ENCODE measurements at regions not wholly inside any gene's neighbourhood (a gene's known extent, or its start where the extent isn't known, plus 50 kb on each side); places are given as distances from the start of the nearest gene placed in this dataset.

- ATAC-seq (no peak), FAIRE-seq (no peak), DNase-seq (ENCODE audit: extremely low read depth in 1 of 4, low spot score in 3 of 4) (no peak)
- Histone ChIP-seq H2AFZ (ENCODE audit: low read depth, low read length) (no peak overlapping the region), H4K20me1 (replicated peaks; ENCODE audit: control insufficient read depth, insufficient read depth, low read length) (no peaks in the 10 kb centered on the region; the same call in 1 of the 2 replicates), H3K4me2 (ENCODE audit: insufficient read depth, low read length) (no peak overlapping the region), H3K79me2 (ENCODE audit: control insufficient read depth, insufficient read depth, low read length) (no peaks in the 10 kb centered on the region), H3K9me3 (replicated peaks; ENCODE audit: control insufficient read depth, insufficient read depth, low read depth, low read length) (no peaks in the 10 kb centered on the region), H3K27ac (ENCODE audit: extremely low read depth, low read depth, low read length) (no peak overlapping the region), H3K4me3 (no peak overlapping the region), H3K27me3 (ENCODE audit: control insufficient read depth in 2 of 2, insufficient read depth in 2 of 2, low read length in 2 of 2) (no peaks in the 10 kb centered on the region), H3K9ac (ENCODE audit: insufficient read depth in 1 of 2, low read depth in 2 of 2, low read length in 2 of 2) (no peak overlapping the region), H3K9me1 (ENCODE audit: control insufficient read depth, insufficient read depth, low read length) (no peaks in the 10 kb centered on the region), H3K36me3 (ENCODE audit: control insufficient read depth, insufficient read depth, low read length) (no peaks in the 10 kb centered on the region), H3K4me1 (replicated peaks in 1 of 2; ENCODE audit: control insufficient read depth in 2 of 2, insufficient read depth in 2 of 2, low read length in 2 of 2) (no peaks in the 10 kb centered on the region)
- intact Hi-C loops (cut with micrococcal nuclease): no loop called here
- CTCF ChIA-PET (ENCODE audit: low intra/inter-chr PET ratio): no interaction called here
- in situ Hi-C loops (cut with MboI): no loop called here
- TF ChIP-seq ZHX1 (conservative IDR thresholded peaks at IDR 0.05; ENCODE audit: low read length) (no peak), ZNF134 (CRISPR knock-in tag; conservative IDR thresholded peaks at IDR 0.05) (no peak), ZNF780A (CRISPR knock-in tag; IDR thresholded peaks at IDR 0.05) (no peak), PBX2 (CRISPR knock-in tag; IDR thresholded peaks at IDR 0.05; ENCODE audit: low read depth) (no peak), PBX2 (tag; conservative IDR thresholded peaks at IDR 0.05; ENCODE audit: low read depth) (no peak), L3MBTL2 (IDR thresholded peaks at IDR 0.05) (no peak), HOXB6 (CRISPR knock-in tag; IDR thresholded peaks at IDR 0.05; ENCODE audit: borderline replicate concordance) (no peak), NBN (IDR thresholded peaks at IDR 0.05; ENCODE audit: low read depth) (no peak), ZNF695 (CRISPR knock-in tag; IDR thresholded peaks at IDR 0.05) (no peak), ZC3H4 (CRISPR knock-in tag; IDR thresholded peaks at IDR 0.05; ENCODE audit: borderline replicate concordance) (no peak)
- 33% methylated on average over 4 of the region's 4 CpGs for WGBS (ENCODE audit: insufficient coverage, low coverage, missing lambda C conversion rate)
- no TSS peak for BruUV-seq (replicated peaks)
- POLR2A ChIA-PET: interaction anchor here (1.1 to 1.2 kb wide), 3 partner anchors 11 to 20 kb away, joined by 3 to 4 read pairs (median 4); no protein-coding TSS in a partner anchor
Observed at GRCh38 chr15:81786776-81787175, 259.0 kb downstream of the MEX3B start.
